Hypothalamus (tissue), 51 donors: ENCODE measurements at regions not wholly inside any gene's neighbourhood (a gene's known extent, or its start where the extent isn't known, plus 50 kb on each side); places are given as distances from the start of the nearest gene placed in this dataset.
"Not testable (repeated sequence)": the region's sequence is repeated elsewhere in the genome, so short reads cannot be mapped to it uniquely, and the experiment has no call there.

Experiments used
- DNase-seq, 51 donors: peaks; one replicate each; lab custom pipeline; 2025; lab: John Stamatoyannopoulos, UW

GRCh38 chr10:6706725-6707124, 126.6 kb upstream of the PRKCQ start:
- no peak for DNase-seq

DNA sequence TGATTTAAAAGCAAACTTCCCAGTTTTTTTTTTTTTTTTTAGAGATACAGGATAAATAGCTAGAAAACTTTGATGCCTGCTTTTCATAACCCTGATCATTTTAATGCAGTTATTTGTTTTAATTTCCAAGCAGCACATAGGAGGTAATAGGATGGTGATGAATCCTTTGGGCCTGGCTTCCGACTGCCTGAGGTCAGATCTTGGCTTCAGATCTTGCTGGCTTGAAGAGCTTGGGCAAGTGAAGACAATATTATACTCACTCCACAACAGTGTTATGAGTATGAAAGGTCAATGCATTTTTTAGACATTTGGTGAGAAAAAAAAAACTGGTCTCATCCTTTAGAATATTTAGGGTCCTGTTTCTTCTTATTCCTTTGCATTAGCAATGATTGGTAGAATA, 124.8 kb upstream of the PRKCQ start:
- DNase-seq = no peak

GRCh38 chr10:6702833-6703232, 122.8 kb upstream of the PRKCQ start:
- not testable (repeated sequence) for DNase-seq

GRCh38 chr10:6702030-6702429, 122.0 kb upstream of the PRKCQ start:
- peak in 6 of 51 donors; percentile 2 to 21 (median 14) for DNase-seq

GRCh38 chr10:6701289-6701688, 121.2 kb upstream of the PRKCQ start:
- DNase-seq = no peak

DNA sequence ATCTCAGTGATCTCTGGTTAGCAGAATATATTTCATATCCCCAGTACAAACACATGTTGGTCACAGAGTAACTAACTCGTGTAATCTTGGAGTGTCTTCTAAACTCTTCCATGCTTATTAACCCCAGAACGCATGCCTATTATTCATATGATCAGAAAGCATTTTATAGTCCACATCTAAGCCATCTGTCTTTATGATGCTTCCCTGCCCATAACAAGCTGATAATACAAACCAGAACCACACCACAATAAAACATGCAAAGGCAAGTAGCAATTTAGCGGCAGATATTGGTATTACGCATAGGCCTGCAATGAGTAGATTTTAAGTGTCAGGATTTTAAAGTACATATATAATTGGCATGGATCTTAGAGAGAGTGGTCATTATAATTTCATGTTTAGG, 120.0 kb upstream of the PRKCQ start:
- no peak for DNase-seq

GRCh38 chr10:6699336-6699735, 119.3 kb upstream of the PRKCQ start:
- no peak for DNase-seq

- DNase-seq = no peak
Observed at GRCh38 chr10:6695519-6695918, 115.4 kb upstream of the PRKCQ start.

GRCh38 chr10:6694447-6695140, 114.5 kb upstream of the PRKCQ start:
- peak in 2 of 51 donors; percentile 7 to 10 for DNase-seq

GRCh38 chr10:6692856-6693255, 112.8 kb upstream of the PRKCQ start:
- DNase-seq = no peak

- DNase-seq = no peak
Observed at GRCh38 chr10:6692103-6692502, 112.0 kb upstream of the PRKCQ start.

GRCh38 chr10:6689036-6689435, 109.0 kb upstream of the PRKCQ start:
- no peak for DNase-seq

- peak in 1 of 51 donors; percentile 5 for DNase-seq
Observed at GRCh38 chr10:6680735-6681134, 100.7 kb upstream of the PRKCQ start.

DNA sequence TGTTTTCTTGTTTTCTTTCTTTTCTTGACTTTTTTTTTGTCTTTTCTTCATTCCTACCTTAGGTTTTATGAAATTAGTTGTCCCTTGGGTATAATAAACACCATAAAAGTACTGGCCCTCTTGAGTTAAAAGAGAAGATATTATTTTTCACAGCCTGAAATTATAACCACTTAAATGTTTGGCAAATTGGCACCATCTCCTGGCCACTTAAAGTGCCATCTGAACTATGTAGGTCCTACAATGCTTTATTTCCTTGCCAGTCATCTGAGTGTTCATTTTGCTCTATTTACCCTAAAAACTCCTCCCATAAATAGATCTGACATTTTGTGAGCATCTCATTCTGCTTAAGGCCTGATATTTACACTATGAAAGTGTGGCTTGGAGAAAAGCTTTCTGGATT, 98.9 kb upstream of the PRKCQ start:
- no peak for DNase-seq

DNA sequence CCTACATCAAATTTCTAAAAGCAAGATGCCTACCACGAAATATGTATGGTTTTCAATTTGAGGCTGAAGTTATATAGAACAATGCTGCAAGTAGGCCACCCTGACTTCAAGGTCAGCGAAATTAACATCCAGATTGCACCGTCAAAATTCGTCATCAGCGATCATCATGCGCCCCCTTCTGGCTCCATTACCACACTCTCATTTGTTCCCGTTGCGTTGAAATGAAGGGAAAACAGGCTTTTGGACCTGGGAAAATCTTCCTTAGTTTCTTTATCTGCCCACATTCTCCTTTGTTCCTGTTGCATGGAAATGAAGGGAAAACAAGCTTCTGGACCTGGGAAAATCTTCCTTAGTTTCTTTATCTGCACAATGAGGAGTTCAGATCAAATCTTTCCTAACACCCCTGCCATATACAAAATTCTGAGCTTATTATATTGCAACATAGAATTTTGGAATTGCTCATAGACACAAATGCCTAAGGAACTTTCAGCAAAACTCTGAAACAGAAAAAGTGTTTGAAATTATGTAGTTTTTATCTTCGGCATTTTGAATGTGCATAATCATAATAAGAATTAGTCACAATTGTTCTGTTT, 98.2 kb upstream of the PRKCQ start:
- DNase-seq = peak in 22 of 51 donors; percentile 5 to 60 (median 21)

GRCh38 chr10:6677129-6677528, 97.1 kb upstream of the PRKCQ start:
- DNase-seq = not testable (repeated sequence)

GRCh38 chr10:6674291-6674690, 94.2 kb upstream of the PRKCQ start:
- DNase-seq = no peak

GRCh38 chr10:6671976-6672375, 91.9 kb upstream of the PRKCQ start:
- DNase-seq = no peak

GRCh38 chr10:6669269-6669859, 89.3 kb upstream of the PRKCQ start:
- DNase-seq = peak in 8 of 51 donors; percentile 1 to 59 (median 2)

- peak in 22 of 51 donors; percentile 2 to 59 (median 14) for DNase-seq
Observed at GRCh38 chr10:6667679-6668270, 87.7 kb upstream of the PRKCQ start.

DNA sequence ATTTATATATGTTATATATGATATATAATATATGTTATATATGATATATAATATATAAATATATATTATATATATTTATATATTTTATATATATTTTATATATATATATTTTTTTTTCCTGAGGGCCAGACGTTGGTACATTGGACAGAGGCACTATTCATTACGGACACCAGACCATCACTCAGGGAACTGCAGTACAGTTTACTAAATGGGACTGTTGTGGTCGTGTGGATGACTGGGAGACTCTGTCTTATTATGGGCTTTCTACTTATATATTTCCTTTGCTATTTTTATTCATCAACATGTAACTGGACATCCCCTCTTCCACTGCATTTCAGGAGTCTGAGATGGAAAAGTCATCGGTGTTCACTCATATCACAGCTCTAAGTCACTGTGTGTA, 87.1 kb upstream of the PRKCQ start:
- DNase-seq = no peak

- DNase-seq = no peak
Observed at GRCh38 chr10:6665847-6666246, 85.8 kb upstream of the PRKCQ start.
